IMR-90 (cell line): ENCODE measurements at regions not wholly inside any gene's neighbourhood (a gene's known extent, or its start where the extent isn't known, plus 50 kb on each side); places are given as distances from the start of the nearest gene placed in this dataset.

ENCODE experiments used
- ATAC-seq: fragments of 200-7000 bp; cut with Tn5 transposase; 2 replicates; pipeline ENCODE4 v1.9.1; 2020; ENCODE audit warnings: low read depth, mild to moderate bottlenecking, moderate library complexity
- BruUV-seq: library from RNA; stranded (reverse); fragments of 400-500 nt; replicated peaks from 2 replicates; lab custom pipeline; 2021; lab: Mats Ljungman, UMichigan
- CTCF ChIA-PET: fragments of 300-600 bp; formaldehyde crosslinking; extraction: SDS; loops from one replicate; lab custom pipeline; 2021; ENCODE audit warnings: antibody characterized with exemption; lab: Yijun Ruan, JAX
- POLR2A ChIA-PET: fragments of 300-600 bp; sonication (Branson Sonifier 250); formaldehyde crosslinking; loops from one replicate; lab custom pipeline; 2022; ENCODE audit warnings: antibody characterized with exemption; ENCODE audit not compliant: unreplicated experiment; lab: Charles Lee
- DNase-seq: peaks from one replicate; pipeline ENCODE4 v3.0.0; 2013
- H2AFZ ChIP-seq: replicated peaks from 2 replicates; pipeline ENCODE3; 2013; ENCODE audit warnings: low read length, mild to moderate bottlenecking; ENCODE audit not compliant: poor library complexity
- H2AK5ac ChIP-seq: 2 replicates; pipeline ENCODE4 v1.6.1; 2013; ENCODE audit warnings: low read depth, low read length, inconsistent platforms
- H2AK9ac ChIP-seq: replicated peaks from 2 replicates; pipeline ENCODE3; 2013; ENCODE audit warnings: mild to moderate bottlenecking, low read depth, low read length, moderate library complexity; ENCODE audit not compliant: poor library complexity
- H2BK120ac ChIP-seq: 2 replicates; pipeline ENCODE4 v1.6.1; 2013; ENCODE audit warnings: low read depth, low read length, inconsistent platforms
- H2BK15ac ChIP-seq: 3 replicates; pipeline ENCODE4 v1.6.1; 2013; ENCODE audit warnings: low read depth, low read length, inconsistent platforms
- H2BK20ac ChIP-seq: 2 replicates; pipeline ENCODE4 v1.6.1; 2013; ENCODE audit warnings: low read depth, mild to moderate bottlenecking, inconsistent platforms, low read length, moderate library complexity
- H2BK5ac ChIP-seq: 2 replicates; pipeline ENCODE4 v1.6.1; 2013; ENCODE audit warnings: mild to moderate bottlenecking, low read depth, low read length, inconsistent platforms; ENCODE audit not compliant: poor library complexity, severe bottlenecking
- H3K14ac ChIP-seq: replicated peaks from 2 replicates; pipeline ENCODE4 v1.6.1; 2013; ENCODE audit warnings: low read depth, low read length, inconsistent platforms
- H3K18ac ChIP-seq: 2 replicates; pipeline ENCODE4 v1.6.1; 2013; ENCODE audit warnings: low read depth, low read length, control low read depth
- H3K23ac ChIP-seq: 2 replicates; pipeline ENCODE4 v1.6.1; 2013; ENCODE audit warnings: low read depth, low read length, inconsistent platforms
- H3K27ac ChIP-seq: 2 replicates; pipeline ENCODE4 v1.5.1; 2013; ENCODE audit warnings: mild to moderate bottlenecking, control low read depth, low read length; ENCODE audit not compliant: insufficient read depth
- H3K27me3 ChIP-seq: 2 replicates; pipeline ENCODE4 v1.6.1; 2013; ENCODE audit warnings: low read length; ENCODE audit not compliant: control insufficient read depth, insufficient read depth
- H3K36me3 ChIP-seq: 2 replicates; pipeline ENCODE4 v1.6.1; 2013; ENCODE audit warnings: low read length, mixed read lengths; ENCODE audit not compliant: control insufficient read depth, insufficient read depth
- H3K4ac ChIP-seq: 2 replicates; pipeline ENCODE4 v1.6.1; 2013; ENCODE audit warnings: low read depth, low read length, inconsistent platforms
- H3K4me1 ChIP-seq: 2 replicates; pipeline ENCODE4 v1.6.1; 2013; ENCODE audit warnings: low read length, mixed read lengths; ENCODE audit not compliant: control insufficient read depth, insufficient read depth
- H3K4me2 ChIP-seq: 2 replicates; pipeline ENCODE4 v1.6.1; 2013; ENCODE audit warnings: low read depth, mild to moderate bottlenecking, control low read depth, low read length, moderate library complexity
- H3K4me3 ChIP-seq: 2 replicates; pipeline ENCODE4 v1.5.1; 2013; ENCODE audit warnings: low read depth, mild to moderate bottlenecking, control low read depth, low read length, moderate library complexity; ENCODE audit not compliant: insufficient read depth
- H3K56ac ChIP-seq: 2 replicates; pipeline ENCODE4 v1.6.1; 2013; ENCODE audit warnings: low read length, inconsistent platforms; ENCODE audit not compliant: insufficient read depth; ENCODE audit errors: extremely low read depth
- H3K79me1 ChIP-seq, 2 experiments: 2 replicates each; pipeline ENCODE4 v1.6.1; 2013; ENCODE audit warnings: low read length in 2 of 2, inconsistent platforms in 1 of 2, low read depth in 1 of 2
- H3K9ac ChIP-seq: 2 replicates; pipeline ENCODE4 v1.6.1; 2013; ENCODE audit warnings: low read depth, low read length, control low read depth
- H3K9me1 ChIP-seq: 2 replicates; pipeline ENCODE4 v1.6.1; 2013; ENCODE audit warnings: low read length, inconsistent platforms; ENCODE audit not compliant: insufficient read depth
- H3K9me3 ChIP-seq: 2 replicates; pipeline ENCODE4 v1.6.1; 2013; ENCODE audit warnings: low read length; ENCODE audit not compliant: control insufficient read depth, insufficient read depth
- H4K20me1 ChIP-seq: 2 replicates; pipeline ENCODE4 v1.6.1; 2013; ENCODE audit warnings: low read length, inconsistent platforms; ENCODE audit not compliant: insufficient read depth
- H4K5ac ChIP-seq: 2 replicates; pipeline ENCODE4 v1.6.1; 2013; ENCODE audit warnings: mild to moderate bottlenecking, low read depth, low read length, control low read depth
- H4K8ac ChIP-seq, 2 experiments: 2 replicates each; pipeline ENCODE4 v1.6.1; 2013; ENCODE audit warnings: low read depth in 2 of 2, low read length in 2 of 2, control low read depth in 1 of 2, inconsistent platforms in 1 of 2
- H4K91ac ChIP-seq: 2 replicates; pipeline ENCODE4 v1.6.1; 2013; ENCODE audit warnings: low read depth, low read length, inconsistent platforms; ENCODE audit not compliant: insufficient read depth
- BHLHE40 ChIP-seq: fragments of 150-350 bp; IDR thresholded peaks from 2 replicates; pipeline ENCODE4 v1.6.1; 2016; ENCODE audit warnings: mild to moderate bottlenecking, low read depth, low read length
- CEBPB ChIP-seq: IDR thresholded peaks from 2 replicates; pipeline ENCODE4 v1.6.1; 2012; ENCODE audit warnings: low read depth, low read length, improper control_type of control experiment
- CHD1 ChIP-seq: IDR thresholded peaks from 2 replicates; pipeline ENCODE4 v1.6.1; 2012; ENCODE audit warnings: low read depth, low read length, improper control_type of control experiment
- FOS ChIP-seq: fragments of 150-350 bp; IDR thresholded peaks from 2 replicates; pipeline ENCODE4 v1.6.1; 2016; ENCODE audit warnings: low read depth, low read length
- MAFK ChIP-seq: IDR thresholded peaks from 2 replicates; pipeline ENCODE4 v1.6.1; 2012; ENCODE audit warnings: low read depth, low read length, improper control_type of control experiment
- MXI1 ChIP-seq: IDR thresholded peaks from 2 replicates; pipeline ENCODE4 v1.6.1; 2012; ENCODE audit warnings: low read depth, mild to moderate bottlenecking, low read length, moderate library complexity, borderline replicate concordance
- POLR2A ChIP-seq: IDR thresholded peaks from 2 replicates; pipeline ENCODE4 v1.6.1; 2012; ENCODE audit warnings: mild to moderate bottlenecking, low read depth, low read length
- RAD21 ChIP-seq: IDR thresholded peaks from 2 replicates; pipeline ENCODE4 v1.6.1; 2012; ENCODE audit warnings: low read length, improper control_type of control experiment
- RCOR1 ChIP-seq: IDR thresholded peaks from 2 replicates; pipeline ENCODE4 v1.6.1; 2012; ENCODE audit warnings: mild to moderate bottlenecking, low read length, improper control_type of control experiment; ENCODE audit not compliant: insufficient replicate concordance
- RFX5 ChIP-seq: IDR thresholded peaks from 2 replicates; pipeline ENCODE4 v1.8.0; 2012; ENCODE audit warnings: low read depth, mild to moderate bottlenecking, low read length, moderate library complexity
- WGBS, 2 experiments: methylation state at CpG; one replicate each; pipeline versions ENCODE4 v1.1.5 to v1.1.7; 2013; ENCODE audit warnings: missing lambda C conversion rate in 2 of 2; ENCODE audit not compliant: insufficient read length in 1 of 2; ENCODE audit errors: extremely low coverage in 2 of 2; 5-methylcytosine and 5-hydroxymethylcytosine counted together
- dilution Hi-C: fragments of 300-500 bp; cut with HindIII; formaldehyde crosslinking; loops from one replicate; pipeline ENCODE4 v1.14.3; 2018; ENCODE audit warnings: low sequenced_read_pairs; ENCODE audit not compliant: unreplicated experiment
- in situ Hi-C: fragments of 300-500 bp; cut with MboI; formaldehyde crosslinking; loops from 3 replicates; pipeline ENCODE4 v1.14.3; 2019; ENCODE audit warnings: low sequenced_read_pairs, inconsistent platforms, mixed read lengths
- intact Hi-C: fragments of 100-400 bp; cut with micrococcal nuclease; formaldehyde crosslinking; loops from 2 replicates; pipeline ENCODE4 v1.10.0; 2022
- TF ChIP-seq, protein P1 (sequence below): fragments of 150-350 bp; IDR thresholded peaks from 2 replicates; pipeline ENCODE4 v1.6.1; 2016; ENCODE audit warnings: low read depth, mild to moderate bottlenecking, low read length, moderate library complexity, borderline replicate concordance
- TF ChIP-seq, protein P2 (sequence below): fragments of 150-350 bp; IDR thresholded peaks from 2 replicates; pipeline ENCODE4 v1.6.1; 2017; ENCODE audit warnings: mild to moderate bottlenecking, antibody characterized with exemption, low read length, low read depth
- TF ChIP-seq, protein P3 (sequence below): conservative IDR thresholded peaks from 2 replicates; pipeline ENCODE4 v1.5.1; 2012; ENCODE audit warnings: mild to moderate bottlenecking, low read depth, low read length, improper control_type of control experiment

DNA sequence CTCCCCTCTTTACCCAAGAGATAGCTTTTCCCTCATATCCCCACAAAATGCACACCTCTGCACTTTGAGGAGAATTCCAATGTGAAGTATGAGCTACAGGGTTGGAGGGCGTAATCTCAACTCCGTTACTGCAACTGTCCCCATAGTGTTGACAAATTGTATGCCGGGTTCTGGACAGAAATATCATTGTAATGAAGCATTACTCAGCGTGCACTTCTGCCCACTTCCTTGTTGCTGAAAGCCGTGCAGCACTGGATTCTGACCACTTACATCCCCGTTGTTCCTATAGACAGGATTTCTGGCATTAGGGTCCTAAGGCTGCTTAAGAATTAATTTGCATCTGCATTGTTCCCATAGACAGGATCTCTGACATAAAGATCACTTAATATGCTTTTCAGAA, 205.6 kb downstream of the RHOU start:
- Histone ChIP-seq H3K4me1 (peaks cover 2% of the 10 kb centered on the region; the same call in 1 of the 2 replicates), H2BK15ac (no peak overlapping the region), H2AFZ (no peak overlapping the region), H3K23ac (no peak overlapping the region), H3K27ac (no peak overlapping the region), H4K5ac (no peak overlapping the region), H4K20me1 (no peaks in the 10 kb centered on the region), H3K9me3 (no peaks in the 10 kb centered on the region), H3K36me3 (no peaks in the 10 kb centered on the region), H3K56ac (no peak overlapping the region), H2BK120ac (no peak overlapping the region), H4K91ac (no peak overlapping the region), H3K79me1 (no peaks in the 10 kb centered on the region), H3K4ac (no peak overlapping the region), H2BK5ac (no peak overlapping the region), H3K4me2 (no peak overlapping the region), H3K27me3 (peaks cover 6% of the 10 kb centered on the region; the same call in 1 of the 2 replicates), H2BK20ac (no peak overlapping the region), H3K9ac (no peak overlapping the region), H4K8ac (no peak overlapping the region), H3K9me1 (no peaks in the 10 kb centered on the region), H3K4me3 (no peak overlapping the region), H3K14ac (no peak overlapping the region), H3K18ac (no peak overlapping the region), H2AK9ac (no peak overlapping the region), H2AK5ac (no peak overlapping the region)
- no peak for ATAC-seq
- intact Hi-C loops = no loop called here
- TF ChIP-seq, protein P1, sequence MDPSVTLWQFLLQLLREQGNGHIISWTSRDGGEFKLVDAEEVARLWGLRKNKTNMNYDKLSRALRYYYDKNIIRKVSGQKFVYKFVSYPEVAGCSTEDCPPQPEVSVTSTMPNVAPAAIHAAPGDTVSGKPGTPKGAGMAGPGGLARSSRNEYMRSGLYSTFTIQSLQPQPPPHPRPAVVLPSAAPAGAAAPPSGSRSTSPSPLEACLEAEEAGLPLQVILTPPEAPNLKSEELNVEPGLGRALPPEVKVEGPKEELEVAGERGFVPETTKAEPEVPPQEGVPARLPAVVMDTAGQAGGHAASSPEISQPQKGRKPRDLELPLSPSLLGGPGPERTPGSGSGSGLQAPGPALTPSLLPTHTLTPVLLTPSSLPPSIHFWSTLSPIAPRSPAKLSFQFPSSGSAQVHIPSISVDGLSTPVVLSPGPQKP = no peak
- TF ChIP-seq CEBPB (no peak), CHD1 (no peak), MAFK (no peak), POLR2A (no peak), RFX5 (no peak), MXI1 (no peak), FOS (no peak), RAD21 (no peak), BHLHE40 (no peak), RCOR1 (no peak)
- TF ChIP-seq, protein P2, sequence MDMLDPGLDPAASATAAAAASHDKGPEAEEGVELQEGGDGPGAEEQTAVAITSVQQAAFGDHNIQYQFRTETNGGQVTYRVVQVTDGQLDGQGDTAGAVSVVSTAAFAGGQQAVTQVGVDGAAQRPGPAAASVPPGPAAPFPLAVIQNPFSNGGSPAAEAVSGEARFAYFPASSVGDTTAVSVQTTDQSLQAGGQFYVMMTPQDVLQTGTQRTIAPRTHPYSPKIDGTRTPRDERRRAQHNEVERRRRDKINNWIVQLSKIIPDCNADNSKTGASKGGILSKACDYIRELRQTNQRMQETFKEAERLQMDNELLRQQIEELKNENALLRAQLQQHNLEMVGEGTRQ = no peak
- TF ChIP-seq, protein P3, sequence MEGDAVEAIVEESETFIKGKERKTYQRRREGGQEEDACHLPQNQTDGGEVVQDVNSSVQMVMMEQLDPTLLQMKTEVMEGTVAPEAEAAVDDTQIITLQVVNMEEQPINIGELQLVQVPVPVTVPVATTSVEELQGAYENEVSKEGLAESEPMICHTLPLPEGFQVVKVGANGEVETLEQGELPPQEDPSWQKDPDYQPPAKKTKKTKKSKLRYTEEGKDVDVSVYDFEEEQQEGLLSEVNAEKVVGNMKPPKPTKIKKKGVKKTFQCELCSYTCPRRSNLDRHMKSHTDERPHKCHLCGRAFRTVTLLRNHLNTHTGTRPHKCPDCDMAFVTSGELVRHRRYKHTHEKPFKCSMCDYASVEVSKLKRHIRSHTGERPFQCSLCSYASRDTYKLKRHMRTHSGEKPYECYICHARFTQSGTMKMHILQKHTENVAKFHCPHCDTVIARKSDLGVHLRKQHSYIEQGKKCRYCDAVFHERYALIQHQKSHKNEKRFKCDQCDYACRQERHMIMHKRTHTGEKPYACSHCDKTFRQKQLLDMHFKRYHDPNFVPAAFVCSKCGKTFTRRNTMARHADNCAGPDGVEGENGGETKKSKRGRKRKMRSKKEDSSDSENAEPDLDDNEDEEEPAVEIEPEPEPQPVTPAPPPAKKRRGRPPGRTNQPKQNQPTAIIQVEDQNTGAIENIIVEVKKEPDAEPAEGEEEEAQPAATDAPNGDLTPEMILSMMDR = no peak
- ChIA-PET POLR2A (no interaction called here), CTCF (no interaction called here)
- BruUV-seq = no TSS peak
- in situ Hi-C loops = no loop called here
- WGBS, 2 experiments = 40% methylated on average over 1 of the region's 6 CpGs; no CpG with 5 or more reads in 1 of the 2 experiments
- DNase-seq = no peak
- dilution Hi-C loops = no loop called here
